ENCODE measurements at regions not wholly inside any gene's neighbourhood (a gene's known extent, or its start where the extent isn't known, plus 50 kb on each side); places are given as distances from the start of the nearest gene placed in this dataset.

GRCh38 chr4:14524276-14524675 is 478.0 kb upstream of the CPEB2 start:
- Histone ChIP-seq H3K4me1 (ENCODE audit: control insufficient read depth in 1 of 2, insufficient read depth in 2 of 2, low read depth in 1 of 2, low read length in 1 of 2) (no peaks in the 10 kb centered on the region; a peak in 1 of 4 replicates), H3K9ac (no peak overlapping the region), H3K79me2 (ENCODE audit: insufficient read depth) (no peaks in the 10 kb centered on the region), H3K36me3 (replicated peaks in 1 of 2; ENCODE audit: control insufficient read depth in 1 of 2, insufficient read depth in 2 of 2, low read length in 1 of 2) (no peaks in the 10 kb centered on the region), H3K9me3 (no peaks in the 10 kb centered on the region), H3K9me2 (no peaks in the 10 kb centered on the region), H2AFZ (ENCODE audit: low read depth) (no peak overlapping the region), H3F3A (replicated peaks; ENCODE audit: insufficient read depth) (no peaks in the 10 kb centered on the region), H3K4me2 (no peak overlapping the region), H4K20me1 (ENCODE audit: insufficient read depth) (no peaks in the 10 kb centered on the region), H3K4me3 (ENCODE audit: low read depth in 2 of 2, low read length in 1 of 2) (no peak overlapping the region), H3K27me3 (ENCODE audit: insufficient read depth) (no peaks in the 10 kb centered on the region), H3K27ac (ENCODE audit: low read depth in 2 of 2, low read length in 1 of 2) (no peak overlapping the region)
- CTCF ChIA-PET, result no interaction called here
- TF ChIP-seq RCOR1 (IDR thresholded peaks at IDR 0.05; ENCODE audit: low read length) (no peak), USF1 (IDR thresholded peaks at IDR 0.05; ENCODE audit: borderline replicate concordance, low read depth) (no peak), RAD21 (IDR thresholded peaks at IDR 0.05; ENCODE audit: low read length) (no peak), GATA2 (CRISPR knock-in tag; IDR thresholded peaks at IDR 0.05) (no peak)
- POLR2A ChIA-PET, result no interaction called here
- DNase-seq, result no peak
- 33% methylated on average over 1 of the region's 1 CpG for WGBS (ENCODE audit: low lambda C conversion rate)

- POLR2A ChIA-PET, result no interaction called here
- no peaks in the 10 kb centered on the region for H3K79me2 ChIP-seq (ENCODE audit: insufficient read depth)
- WGBS (ENCODE audit: low lambda C conversion rate), result 63% methylated on average over 2 of the region's 2 CpGs
These were observed 473.4 kb upstream of the CPEB2 start for GRCh38 chr4:14528918-14529317.

More at GRCh38 chr4:14528918-14529317, 473.4 kb upstream of the CPEB2 start:
- no peaks in the 10 kb centered on the region for H3K36me3 ChIP-seq (replicated peaks in 1 of 2; ENCODE audit: control insufficient read depth in 1 of 2, insufficient read depth in 2 of 2, low read length in 1 of 2)
- no peak for DNase-seq
- CTCF ChIA-PET, result interaction anchor here (0.6 kb wide), 1 partner anchor 14 kb away, joined by 3 read pairs; no protein-coding TSS in a partner anchor
- H3K9me3 ChIP-seq, result no peaks in the 10 kb centered on the region
- H3K9me2 ChIP-seq, result no peaks in the 10 kb centered on the region
- no peaks in the 10 kb centered on the region for H4K20me1 ChIP-seq (ENCODE audit: insufficient read depth)
- no peak overlapping the region for H3K4me2 ChIP-seq
- no peaks in the 10 kb centered on the region for H3K4me1 ChIP-seq (ENCODE audit: control insufficient read depth in 1 of 2, insufficient read depth in 2 of 2, low read depth in 1 of 2, low read length in 1 of 2)
- H2AFZ ChIP-seq (ENCODE audit: low read depth), result no peak overlapping the region
- no peak overlapping the region for H3K9ac ChIP-seq
- TF ChIP-seq TEAD4 (IDR thresholded peaks at IDR 0.05; ENCODE audit: borderline replicate concordance, insufficient read depth) (no peak), USF2 (IDR thresholded peaks at IDR 0.05; ENCODE audit: borderline replicate concordance, low read depth, low read length) (no peak), MXI1 (IDR thresholded peaks at IDR 0.05; ENCODE audit: low read depth, low read length) (no peak), PBX3 (IDR thresholded peaks at IDR 0.05) (no peak), RXRA (IDR thresholded peaks at IDR 0.05; ENCODE audit: borderline replicate concordance, low read depth) (no peak), SIN3A (IDR thresholded peaks at IDR 0.05; ENCODE audit: borderline replicate concordance, low read depth, low read length) (no peak), FOXM1 (IDR thresholded peaks at IDR 0.05; ENCODE audit: low read depth) (no peak)
- no peaks in the 10 kb centered on the region for H3F3A ChIP-seq (replicated peaks; ENCODE audit: insufficient read depth)
- H3K27me3 ChIP-seq (ENCODE audit: insufficient read depth), result no peaks in the 10 kb centered on the region
- H3K4me3 ChIP-seq (ENCODE audit: low read depth in 2 of 2, low read length in 1 of 2), result no peak overlapping the region
- H3K27ac ChIP-seq (ENCODE audit: low read depth in 2 of 2, low read length in 1 of 2), result no peak overlapping the region

All from SK-N-SH (cell line).